Memory B cell (primary cell): ENCODE measurements at regions not wholly inside any gene's neighbourhood (a gene's known extent, or its start where the extent isn't known, plus 50 kb on each side); places are given as distances from the start of the nearest gene placed in this dataset.

ENCODE experiments used
- ATAC-seq: fragments of 150-1000 bp; cut with Tn5 transposase; 2 replicates; pipeline ENCODE4 v1.10.0; 2021; ENCODE audit warnings: low read depth, mild to moderate bottlenecking, moderate library complexity
- DNase-seq, 2 donors: peaks; one replicate each; pipeline ENCODE4 v3.0.0; 2022; ENCODE audit warnings: low spot score in 2 of 2
- H3K27ac Mint-ChIP-seq: one replicate; pipeline ENCODE4 v1.8.0; 2022; ENCODE audit warnings: mild to moderate bottlenecking, moderate library complexity, mixed read lengths
- H3K27me3 Mint-ChIP-seq: one replicate; pipeline ENCODE4 v1.8.0; 2022; ENCODE audit warnings: mixed read lengths
- H3K36me3 Mint-ChIP-seq: one replicate; pipeline ENCODE4 v1.8.0; 2022; ENCODE audit warnings: mild to moderate bottlenecking, mixed read lengths
- H3K4me1 Mint-ChIP-seq: one replicate; pipeline ENCODE4 v1.8.0; 2022; ENCODE audit warnings: mixed read lengths
- H3K4me3 Mint-ChIP-seq: one replicate; pipeline ENCODE4 v1.8.0; 2022; ENCODE audit warnings: mild to moderate bottlenecking, moderate library complexity, mixed read lengths
- H3K9me3 Mint-ChIP-seq: one replicate; pipeline ENCODE4 v1.8.0; 2022; ENCODE audit warnings: mixed read lengths

DNA sequence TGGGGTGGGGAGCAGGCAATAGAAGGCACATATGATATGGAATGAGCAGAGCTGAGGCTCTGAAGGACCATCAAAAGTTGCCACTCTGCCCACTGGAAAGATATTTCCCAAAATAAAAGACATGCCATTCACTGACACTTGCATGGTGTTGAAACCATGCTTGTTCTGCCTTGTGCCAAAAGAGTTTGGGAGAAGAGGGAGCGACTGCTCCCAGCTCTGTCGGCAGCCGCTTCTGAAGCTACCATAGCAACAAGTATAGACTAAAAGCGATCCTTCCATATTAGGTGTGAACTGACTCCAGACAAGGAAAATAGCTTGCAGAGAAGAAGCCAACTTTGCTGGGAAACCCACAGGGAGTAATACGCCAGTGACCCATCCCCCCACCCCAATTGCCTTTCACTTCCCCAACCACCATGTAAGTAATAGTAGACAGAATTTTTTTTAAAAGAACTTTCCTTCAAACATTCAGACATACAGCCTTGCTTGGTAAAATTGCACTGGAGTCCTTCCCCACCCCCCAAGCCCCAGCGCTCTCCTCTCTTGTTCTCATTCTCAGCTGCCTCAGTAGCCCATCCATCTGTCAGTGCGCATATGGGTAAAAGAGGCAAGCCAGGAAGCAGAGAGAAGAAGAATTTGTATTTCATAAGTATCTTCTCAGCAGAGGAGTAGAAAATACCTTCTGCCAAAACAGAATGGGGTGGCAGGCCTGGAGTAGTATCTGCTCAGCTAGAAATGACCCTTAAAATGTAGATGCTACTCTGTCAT is 263.7 kb downstream of the OMA1 start:
- H3K9me3 Mint-ChIP-seq, result peaks cover 3% of the 10 kb centered on the region
- ATAC-seq, result no peak
- peaks cover 9% of the 10 kb centered on the region for H3K36me3 Mint-ChIP-seq
- H3K4me3 Mint-ChIP-seq, result no peak overlapping the region
- H3K27me3 Mint-ChIP-seq, result no peaks in the 10 kb centered on the region
- no peak overlapping the region for H3K27ac Mint-ChIP-seq
- no peak for DNase-seq
- H3K4me1 Mint-ChIP-seq, result no peaks in the 10 kb centered on the region

- no peaks in the 10 kb centered on the region for H3K27me3 Mint-ChIP-seq
These were observed 280.3 kb downstream of the OMA1 start for GRCh38 chr1:58266242-58266641.

GRCh38 chr1:58264462-58264861 is 282.1 kb downstream of the OMA1 start:
- Mint-ChIP-seq H3K36me3 (no peaks in the 10 kb centered on the region), H3K27ac (no peak overlapping the region), H3K4me1 (no peaks in the 10 kb centered on the region), H3K4me3 (no peak overlapping the region), H3K9me3 (peaks cover 1% of the 10 kb centered on the region), H3K27me3 (peaks cover 1% of the 10 kb centered on the region)
- DNase-seq (no peak), ATAC-seq (no peak)

More at GRCh38 chr1:58266242-58266641, 280.3 kb downstream of the OMA1 start:
- ATAC-seq (no peak), DNase-seq (no peak)
- Mint-ChIP-seq H3K4me3 (no peak overlapping the region), H3K36me3 (no peaks in the 10 kb centered on the region), H3K27ac (no peak overlapping the region), H3K4me1 (no peaks in the 10 kb centered on the region), H3K9me3 (peaks cover 1% of the 10 kb centered on the region)

DNA sequence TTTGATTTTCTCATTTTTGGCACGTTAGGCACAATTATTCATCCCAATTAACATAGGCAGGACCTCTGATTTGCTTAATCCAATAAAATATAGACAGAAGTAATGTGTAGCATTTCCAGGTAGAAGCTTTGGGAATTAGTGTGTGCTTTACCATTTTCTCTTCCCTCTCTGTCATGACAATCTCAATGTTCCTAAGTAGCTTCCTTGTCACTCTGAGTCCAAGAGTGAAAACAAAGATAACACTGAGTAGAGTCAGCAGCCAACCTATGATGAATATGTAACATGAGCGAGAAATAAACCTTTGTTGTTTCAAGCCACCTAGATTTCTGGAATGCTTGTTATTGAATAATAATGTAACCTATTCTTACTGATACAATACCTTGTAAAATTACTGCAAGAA is 283.8 kb downstream of the OMA1 start:
- no peak for DNase-seq
- Mint-ChIP-seq H3K27me3 (peaks cover 1% of the 10 kb centered on the region), H3K4me3 (no peak overlapping the region), H3K4me1 (no peaks in the 10 kb centered on the region), H3K36me3 (no peaks in the 10 kb centered on the region), H3K27ac (no peak overlapping the region), H3K9me3 (no peaks in the 10 kb centered on the region)
- no peak for ATAC-seq

DNA sequence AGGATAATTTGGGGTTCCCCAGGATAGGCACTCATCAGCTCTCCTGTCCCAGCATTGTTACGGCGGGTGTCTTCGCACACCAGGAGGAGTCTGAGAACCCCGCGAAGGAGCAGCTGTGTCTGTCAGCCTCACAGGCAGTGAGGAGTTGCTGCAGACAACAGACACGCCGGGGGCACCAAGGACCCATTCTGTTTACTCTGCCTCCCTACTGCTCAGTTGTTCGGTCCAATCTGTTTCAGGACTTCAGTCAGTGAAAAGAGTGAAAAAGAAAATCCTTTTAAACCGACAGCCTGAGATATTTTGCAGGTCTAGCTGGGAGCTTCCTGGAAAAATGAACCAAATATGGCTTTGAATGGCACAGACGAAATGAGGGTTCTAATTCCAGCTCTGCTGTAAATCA is 288.4 kb downstream of the OMA1 start:
- Mint-ChIP-seq H3K9me3 (peaks cover 2% of the 10 kb centered on the region), H3K27ac (no peak overlapping the region), H3K36me3 (no peaks in the 10 kb centered on the region), H3K4me1 (no peaks in the 10 kb centered on the region), H3K4me3 (no peak overlapping the region), H3K27me3 (peaks cover 1% of the 10 kb centered on the region)
- DNase-seq, result no peak
- no peak for ATAC-seq

DNA sequence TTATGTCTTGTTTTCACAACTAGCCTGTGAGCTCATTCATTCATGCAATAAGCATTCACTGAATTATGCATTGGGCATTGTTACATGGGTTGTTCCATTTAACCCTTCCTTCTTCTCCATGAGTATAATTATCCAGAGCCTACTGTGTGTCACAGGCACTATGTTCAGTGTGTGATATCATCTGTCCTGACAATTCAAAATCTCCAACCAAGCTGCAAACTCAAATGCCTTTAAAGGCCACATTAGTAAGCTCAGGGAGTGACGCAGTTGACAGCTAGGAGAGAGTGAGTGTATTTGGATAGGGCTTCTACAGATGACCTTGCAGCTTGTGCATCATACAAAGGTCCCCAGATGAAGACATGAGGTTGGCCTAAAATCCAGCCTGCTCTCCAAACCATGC is 289.5 kb downstream of the OMA1 start:
- no peak for DNase-seq
- H3K4me1 Mint-ChIP-seq, result no peaks in the 10 kb centered on the region
- peaks cover 2% of the 10 kb centered on the region for H3K9me3 Mint-ChIP-seq
- H3K4me3 Mint-ChIP-seq, result no peak overlapping the region
- ATAC-seq, result no peak
- H3K27ac Mint-ChIP-seq, result no peak overlapping the region
- H3K27me3 Mint-ChIP-seq, result peaks cover 1% of the 10 kb centered on the region
- H3K36me3 Mint-ChIP-seq, result no peaks in the 10 kb centered on the region

DNA sequence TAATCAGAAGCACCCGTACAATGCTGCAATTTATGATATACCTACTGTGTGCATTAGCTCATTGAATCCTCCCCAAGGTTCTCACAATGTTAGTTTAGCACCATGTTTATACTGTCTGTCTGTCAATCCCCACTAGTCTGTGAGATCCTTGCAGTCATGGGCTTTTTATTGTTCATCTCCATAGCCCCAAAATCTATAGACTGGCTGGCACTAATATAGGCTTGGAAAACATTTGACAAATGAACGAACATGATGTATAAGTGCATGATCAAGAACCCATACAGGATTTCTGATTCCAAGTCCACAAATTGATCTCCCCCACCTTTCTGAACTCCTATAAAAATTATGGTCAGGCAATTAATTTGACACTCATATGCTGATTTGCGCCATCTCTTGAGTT is 290.0 kb downstream of the OMA1 start:
- Mint-ChIP-seq H3K27ac (no peak overlapping the region), H3K36me3 (no peaks in the 10 kb centered on the region)

GRCh38 chr1:58256041-58256440 is 290.5 kb downstream of the OMA1 start:
- Mint-ChIP-seq H3K27me3 (peaks cover 5% of the 10 kb centered on the region), H3K4me3 (no peak overlapping the region), H3K9me3 (peaks cover 2% of the 10 kb centered on the region), H3K27ac (no peak overlapping the region), H3K4me1 (no peaks in the 10 kb centered on the region), H3K36me3 (no peaks in the 10 kb centered on the region)
- ATAC-seq (no peak), DNase-seq (no peak)

More for the DNA sequence above, 290.0 kb downstream of the OMA1 start:
- ATAC-seq (no peak), DNase-seq (no peak)
- Mint-ChIP-seq H3K4me1 (no peaks in the 10 kb centered on the region), H3K27me3 (peaks cover 2% of the 10 kb centered on the region), H3K9me3 (peaks cover 2% of the 10 kb centered on the region), H3K4me3 (no peak overlapping the region)

DNA sequence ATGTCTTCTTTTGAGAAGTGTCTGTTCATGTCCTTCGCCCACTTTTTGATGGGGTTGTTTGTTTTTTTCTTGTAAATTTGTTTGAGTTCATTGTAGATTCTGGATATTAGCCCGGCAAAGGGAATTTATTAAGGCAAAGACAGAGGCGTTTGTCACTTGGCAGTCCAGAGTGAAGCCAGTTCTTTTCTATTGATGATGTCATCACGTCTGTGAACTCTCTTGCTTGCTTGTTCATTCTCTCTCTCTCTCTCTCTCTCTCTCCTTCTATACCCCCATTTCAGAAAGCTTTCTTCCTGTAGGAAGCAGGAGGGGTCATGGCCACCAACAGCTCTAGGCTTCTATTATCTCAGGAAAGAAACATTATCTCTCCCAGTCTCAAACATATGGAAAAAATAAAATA is 291.3 kb downstream of the OMA1 start:
- Mint-ChIP-seq H3K27me3 (peaks cover 4% of the 10 kb centered on the region), H3K4me1 (no peaks in the 10 kb centered on the region), H3K36me3 (no peaks in the 10 kb centered on the region), H3K4me3 (no peak overlapping the region), H3K27ac (no peak overlapping the region), H3K9me3 (peaks cover 2% of the 10 kb centered on the region)
- ATAC-seq (no peak), DNase-seq (no peak)

DNA sequence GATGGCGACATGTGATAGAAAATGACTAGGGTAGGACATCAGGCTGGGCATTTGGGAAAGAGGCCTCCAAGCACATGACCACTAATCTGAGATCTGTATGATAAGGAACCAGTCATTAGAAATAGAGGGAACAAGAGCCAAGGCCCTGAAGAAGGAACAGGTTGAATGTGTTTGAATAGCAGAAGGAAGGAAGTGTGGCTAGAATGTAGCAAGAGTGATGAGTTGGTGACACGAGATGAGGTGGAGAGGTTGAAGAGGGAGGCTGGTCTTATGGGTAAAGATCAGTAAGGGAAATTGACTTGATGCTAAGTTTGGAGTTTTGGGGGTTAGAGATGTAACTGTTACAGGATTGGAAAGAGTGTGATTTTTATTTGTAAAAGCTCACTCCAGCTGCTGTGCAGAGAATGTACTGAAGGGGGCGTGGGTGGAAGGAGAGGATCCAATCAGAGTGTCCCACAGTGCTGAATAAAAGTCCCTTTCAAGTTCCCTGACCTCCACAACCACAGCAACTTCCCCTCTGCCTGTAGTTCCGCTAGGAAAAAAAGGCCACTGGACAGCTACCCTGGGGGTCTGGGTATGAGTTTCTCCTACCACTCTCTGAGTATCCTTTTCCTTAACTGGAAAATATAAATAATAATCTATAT is 295.0 kb downstream of the OMA1 start:
- ATAC-seq (no peak), DNase-seq (no peak)
- no peaks in the 10 kb centered on the region for H3K36me3 Mint-ChIP-seq
- peaks cover 10% of the 10 kb centered on the region for H3K27me3 Mint-ChIP-seq
- H3K4me3 Mint-ChIP-seq, result no peak overlapping the region
- peaks cover 2% of the 10 kb centered on the region for H3K9me3 Mint-ChIP-seq
- H3K27ac Mint-ChIP-seq, result no peak overlapping the region
- no peaks in the 10 kb centered on the region for H3K4me1 Mint-ChIP-seq

DNA sequence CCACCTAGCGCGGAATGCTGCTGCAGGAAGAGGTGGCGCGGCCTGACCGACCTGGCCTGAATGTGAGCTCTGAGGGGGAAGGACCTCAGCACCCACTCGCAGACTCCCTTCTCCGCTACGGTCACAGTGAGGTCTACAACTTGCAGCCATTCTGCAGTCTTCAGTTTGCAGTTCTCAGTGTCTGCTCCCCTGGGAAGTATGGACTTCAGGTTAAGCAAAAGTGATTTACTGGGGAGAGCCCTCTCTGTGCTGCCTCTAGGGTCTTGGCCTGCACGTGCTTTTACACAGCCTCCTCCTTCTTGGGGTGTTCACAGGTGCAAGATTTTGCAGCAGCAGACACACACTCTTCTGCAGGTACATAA is 296.0 kb downstream of the OMA1 start:
- H3K4me3 Mint-ChIP-seq, result no peak overlapping the region
- no peaks in the 10 kb centered on the region for H3K36me3 Mint-ChIP-seq
- DNase-seq (no peak), ATAC-seq (no peak)
- peaks cover 2% of the 10 kb centered on the region for H3K9me3 Mint-ChIP-seq
- H3K27ac Mint-ChIP-seq, result no peak overlapping the region
- H3K4me1 Mint-ChIP-seq, result no peaks in the 10 kb centered on the region
- H3K27me3 Mint-ChIP-seq, result peaks cover 13% of the 10 kb centered on the region

DNA sequence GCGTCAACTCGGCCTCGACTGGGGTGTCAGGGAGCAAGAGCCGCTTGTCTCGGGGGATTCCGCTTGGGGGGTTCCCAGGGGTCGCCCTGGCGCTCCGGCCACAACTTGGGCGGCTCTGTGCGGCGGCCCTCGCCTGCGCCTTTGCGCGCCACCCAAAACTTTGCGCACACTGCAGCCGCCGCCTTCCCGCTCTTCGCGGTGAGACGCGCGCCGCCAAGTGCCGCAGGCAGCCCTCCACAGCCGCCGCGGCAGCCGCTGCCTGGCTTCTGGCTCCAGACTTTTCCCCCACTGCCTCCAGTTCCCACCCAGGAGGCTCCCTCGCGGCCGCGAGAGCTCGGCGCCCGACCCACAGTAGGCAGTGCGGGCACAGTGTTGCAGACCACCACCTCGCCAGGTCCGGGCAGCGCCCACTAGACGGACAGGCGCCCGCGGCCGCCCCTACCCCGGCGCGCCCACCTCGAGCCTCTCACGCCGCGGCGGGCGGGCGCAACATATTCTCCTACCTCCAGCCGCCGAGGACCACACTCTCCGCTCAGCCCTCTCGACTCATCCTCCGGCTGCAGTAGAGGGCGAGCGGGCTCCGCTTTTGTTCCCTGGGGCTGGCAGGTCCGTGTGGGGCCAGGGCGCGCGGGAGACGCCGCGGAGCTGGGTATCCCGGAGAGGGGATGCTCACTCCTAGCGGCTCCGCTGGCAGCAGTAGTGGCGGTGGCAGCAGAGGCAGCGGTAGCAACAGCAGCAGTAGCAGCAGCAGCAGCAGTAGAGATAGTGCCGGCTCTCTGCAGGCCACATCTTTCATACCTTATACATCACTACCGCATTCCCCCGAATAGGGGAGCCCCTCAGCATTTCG is 296.6 kb downstream of the OMA1 start:
- DNase-seq (no peak), ATAC-seq (no peak)
- H3K4me1 Mint-ChIP-seq, result no peaks in the 10 kb centered on the region
- H3K27ac Mint-ChIP-seq, result no peak overlapping the region
- H3K4me3 Mint-ChIP-seq, result peak overlapping the region; percentile 12
- no peaks in the 10 kb centered on the region for H3K36me3 Mint-ChIP-seq
- H3K9me3 Mint-ChIP-seq, result no peaks in the 10 kb centered on the region
- H3K27me3 Mint-ChIP-seq, result peaks cover 13% of the 10 kb centered on the region

DNA sequence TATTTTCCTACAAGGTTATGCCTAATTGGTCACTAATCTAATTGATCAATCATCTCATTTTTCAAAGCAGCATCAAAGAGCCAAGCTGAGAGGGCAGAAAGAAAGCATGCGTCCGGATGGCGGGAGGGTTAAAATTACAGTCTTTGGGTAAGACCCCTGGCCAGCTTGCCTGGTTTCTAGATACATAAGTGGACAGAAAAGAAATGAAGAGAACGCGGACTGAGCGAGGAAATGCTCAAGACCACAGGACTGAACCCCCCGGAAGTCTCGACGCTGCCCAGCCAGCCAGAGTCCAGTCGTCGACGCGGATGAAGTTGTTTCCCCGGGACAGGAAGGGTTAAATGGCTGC is 297.2 kb downstream of the OMA1 start:
- no peak for DNase-seq
- H3K9me3 Mint-ChIP-seq, result no peaks in the 10 kb centered on the region
- no peaks in the 10 kb centered on the region for H3K36me3 Mint-ChIP-seq
- ATAC-seq, result no peak
- peaks cover 13% of the 10 kb centered on the region for H3K27me3 Mint-ChIP-seq
- no peaks in the 10 kb centered on the region for H3K4me1 Mint-ChIP-seq
- H3K27ac Mint-ChIP-seq, result no peak overlapping the region
- no peak overlapping the region for H3K4me3 Mint-ChIP-seq

DNA sequence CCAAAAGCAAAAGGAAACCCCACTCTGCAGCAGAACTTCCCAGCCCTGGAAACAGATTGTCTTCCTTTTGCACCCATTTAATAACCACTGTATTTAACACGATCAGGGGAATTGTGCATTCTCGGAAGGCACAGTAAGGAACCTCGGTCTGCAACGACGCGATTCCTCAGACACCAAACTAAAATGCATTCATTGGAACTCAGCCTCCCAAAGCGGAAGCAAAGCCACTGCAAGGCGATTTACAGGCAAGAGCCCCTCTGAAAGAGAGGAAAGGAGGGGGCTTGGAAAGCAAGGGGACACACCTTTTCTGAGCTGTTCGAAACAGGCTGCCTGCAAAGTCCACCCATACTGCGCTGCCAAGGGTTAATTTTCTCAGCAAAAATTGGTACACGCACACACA is 297.7 kb downstream of the OMA1 start:
- Mint-ChIP-seq H3K4me3 (no peak overlapping the region), H3K36me3 (no peaks in the 10 kb centered on the region), H3K9me3 (no peaks in the 10 kb centered on the region), H3K27ac (no peak overlapping the region), H3K27me3 (peaks cover 13% of the 10 kb centered on the region), H3K4me1 (no peaks in the 10 kb centered on the region)
- ATAC-seq, result no peak
- DNase-seq, result no peak
